GM10266 (cell line): ENCODE measurements at regions not wholly inside any gene's neighbourhood (a gene's known extent, or its start where the extent isn't known, plus 50 kb on each side); places are given as distances from the start of the nearest gene placed in this dataset.

Experiments used
- DNase-seq: peaks from one replicate; pipeline ENCODE4 v3.0.0; 2012; ENCODE audit errors: extremely low spot score
- CTCF ChIP-seq: IDR thresholded peaks from 2 replicates; pipeline ENCODE4 v1.5.1; 2012; ENCODE audit warnings: mild to moderate bottlenecking, low read depth; ENCODE audit not compliant: control insufficient read depth, insufficient read depth; ENCODE audit errors: missing control alignments

- TF ChIP-seq CTCF = no peak
- no peak for DNase-seq
Observed at GRCh38 chr2:23241611-23242245, 143.3 kb upstream of the KLHL29 start.

- DNase-seq = no peak
- no peak for TF ChIP-seq CTCF
Observed at GRCh38 chr2:23243073-23243659, 141.8 kb upstream of the KLHL29 start.

GRCh38 chr2:23244617-23245016, 140.4 kb upstream of the KLHL29 start:
- no peak for TF ChIP-seq CTCF
- no peak for DNase-seq

- no peak for TF ChIP-seq CTCF
- DNase-seq = no peak
Observed at GRCh38 chr2:23246992-23247683, 137.8 kb upstream of the KLHL29 start.

- DNase-seq = no peak
- TF ChIP-seq CTCF = no peak
Observed at GRCh38 chr2:23248667-23249066, 136.3 kb upstream of the KLHL29 start.

- no peak for DNase-seq
- no peak for TF ChIP-seq CTCF
Observed at GRCh38 chr2:23249348-23249747, 135.6 kb upstream of the KLHL29 start.

- TF ChIP-seq CTCF = no peak
- DNase-seq = no peak
Observed at GRCh38 chr2:23250371-23250770, 134.6 kb upstream of the KLHL29 start.
